ENCODE measurements at regions not wholly inside any gene's neighbourhood (a gene's known extent, or its start where the extent isn't known, plus 50 kb on each side); places are given as distances from the start of the nearest gene placed in this dataset.

- Histone ChIP-seq H3K4me1 (ENCODE audit: low read length) (0 out of 2 replicates have a peak, but pooled peaks cover 8% of the 10 kb centered on the region), H3K79me2 (ENCODE audit: low read length) (no peaks in the 10 kb centered on the region), H3K27me3 (replicated peaks; ENCODE audit: insufficient read depth, low read length) (no peaks in the 10 kb centered on the region), H3K9me2 (replicated peaks; ENCODE audit: insufficient read depth, low read length) (no peaks in the 10 kb centered on the region), H3K27ac (ENCODE audit: low read length) (no peak overlapping the region), H3F3A (ENCODE audit: insufficient read depth, low read length) (no peaks in the 10 kb centered on the region), H3K36me3 (replicated peaks; ENCODE audit: insufficient read depth, low read length) (no peaks in the 10 kb centered on the region), H3K9ac (ENCODE audit: low read length) (no peak overlapping the region), H4K20me1 (ENCODE audit: insufficient read depth, low read length) (no peaks in the 10 kb centered on the region), H3K4me2 (ENCODE audit: low read depth, low read length) (no peak overlapping the region), H2AFZ (ENCODE audit: low read length) (no peak overlapping the region), H3K9me3 (replicated peaks; ENCODE audit: insufficient read depth, low read length) (no peaks in the 10 kb centered on the region), H3K4me3 (ENCODE audit: low read length) (no peak overlapping the region)
- DNase-seq: no peak
- TF ChIP-seq CTCF (IDR thresholded peaks at IDR 0.05; ENCODE audit: low read length) (no peak), EZH2 (optimal IDR thresholded peaks at IDR 0.05; ENCODE audit: low read depth, low read length) (no peak), EZH2phosphoT487 (IDR thresholded peaks at IDR 0.05; ENCODE audit: low read length) (no peak)
Measured at GRCh38 chr15:81056304-81056703, 55.6 kb downstream of the TLNRD1 start.

DNA sequence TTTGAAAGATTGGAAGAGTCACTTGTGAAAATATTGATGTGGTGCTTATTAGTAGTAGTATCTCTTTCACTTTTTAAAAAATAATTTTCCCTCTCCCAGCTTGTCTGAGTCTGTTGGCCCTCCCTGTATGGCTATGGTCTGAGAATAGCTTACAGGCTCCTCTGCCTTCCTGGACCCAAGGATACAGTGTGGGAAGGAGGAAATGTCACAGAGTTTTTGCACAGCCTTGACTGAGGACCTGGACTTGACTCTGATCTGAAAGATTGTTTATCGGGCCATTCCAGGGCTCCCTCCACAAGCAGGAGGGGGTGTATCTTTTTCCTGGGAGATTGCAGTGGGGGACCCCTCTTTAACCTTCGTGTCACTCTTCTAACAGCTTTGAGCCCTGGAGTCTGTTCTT is 59.7 kb downstream of the TLNRD1 start:
- Histone ChIP-seq H2AFZ (ENCODE audit: low read length) (no peak overlapping the region), H3K4me3 (ENCODE audit: low read length) (no peak overlapping the region), H3K9ac (ENCODE audit: low read length) (no peak overlapping the region), H3K79me2 (ENCODE audit: low read length) (no peaks in the 10 kb centered on the region), H3F3A (ENCODE audit: insufficient read depth, low read length) (no peaks in the 10 kb centered on the region), H4K20me1 (ENCODE audit: insufficient read depth, low read length) (no peaks in the 10 kb centered on the region), H3K27me3 (replicated peaks; ENCODE audit: insufficient read depth, low read length) (no peaks in the 10 kb centered on the region), H3K9me2 (replicated peaks; ENCODE audit: insufficient read depth, low read length) (no peaks in the 10 kb centered on the region), H3K4me2 (ENCODE audit: low read depth, low read length) (no peak overlapping the region), H3K27ac (ENCODE audit: low read length) (no peak overlapping the region), H3K36me3 (replicated peaks; ENCODE audit: insufficient read depth, low read length) (no peaks in the 10 kb centered on the region), H3K9me3 (replicated peaks; ENCODE audit: insufficient read depth, low read length) (no peaks in the 10 kb centered on the region), H3K4me1 (ENCODE audit: low read length) (no peaks in the 10 kb centered on the region)
- no peak for DNase-seq
- no peak for TF ChIP-seq CTCF (IDR thresholded peaks at IDR 0.05; ENCODE audit: low read length)
- no peak for TF ChIP-seq EZH2 (optimal IDR thresholded peaks at IDR 0.05; ENCODE audit: low read depth, low read length)
- TF ChIP-seq EZH2phosphoT487 (IDR thresholded peaks at IDR 0.05; ENCODE audit: low read length): no peak

- Histone ChIP-seq H4K20me1 (ENCODE audit: insufficient read depth, low read length) (no peaks in the 10 kb centered on the region), H3F3A (ENCODE audit: insufficient read depth, low read length) (no peaks in the 10 kb centered on the region), H3K27me3 (replicated peaks; ENCODE audit: insufficient read depth, low read length) (no peaks in the 10 kb centered on the region), H3K27ac (ENCODE audit: low read length) (no peak overlapping the region), H3K79me2 (ENCODE audit: low read length) (no peaks in the 10 kb centered on the region), H3K9ac (ENCODE audit: low read length) (no peak overlapping the region), H3K4me1 (ENCODE audit: low read length) (no peaks in the 10 kb centered on the region), H3K4me3 (ENCODE audit: low read length) (no peak overlapping the region), H3K9me3 (replicated peaks; ENCODE audit: insufficient read depth, low read length) (no peaks in the 10 kb centered on the region), H3K36me3 (replicated peaks; ENCODE audit: insufficient read depth, low read length) (no peaks in the 10 kb centered on the region), H2AFZ (ENCODE audit: low read length) (no peak overlapping the region), H3K4me2 (ENCODE audit: low read depth, low read length) (no peak overlapping the region), H3K9me2 (replicated peaks; ENCODE audit: insufficient read depth, low read length) (no peaks in the 10 kb centered on the region)
- TF ChIP-seq EZH2 (optimal IDR thresholded peaks at IDR 0.05; ENCODE audit: low read depth, low read length) (no peak), CTCF (IDR thresholded peaks at IDR 0.05; ENCODE audit: low read length) (no peak), EZH2phosphoT487 (IDR thresholded peaks at IDR 0.05; ENCODE audit: low read length) (no peak)
- no peak for DNase-seq
Measured at GRCh38 chr15:81060907-81061306, 60.2 kb downstream of the TLNRD1 start.
